BJ (cell line): ENCODE measurements at regions not wholly inside any gene's neighbourhood (a gene's known extent, or its start where the extent isn't known, plus 50 kb on each side); places are given as distances from the start of the nearest gene placed in this dataset.

Experiments used
- CTCF ChIA-PET: fragments of 350-600 bp; formaldehyde crosslinking; extraction: SDS; loops from one replicate; lab custom pipeline; 2021; ENCODE audit warnings: antibody characterized with exemption, inconsistent platforms; lab: Yijun Ruan, JAX
- POLR2A ChIA-PET: fragments of 300-600 bp; sonication (Branson Sonifier 250); formaldehyde crosslinking; extraction: SDS; loops from one replicate; lab custom pipeline; 2021; ENCODE audit warnings: antibody characterized with exemption; lab: Charles Lee
- DNase-seq: peaks from one replicate; pipeline ENCODE4 v3.0.0-alpha.2; 2011; ENCODE audit warnings: low read depth
- H3K27me3 ChIP-seq: 2 replicates; pipeline ENCODE4 v1.6.0; 2011; ENCODE audit warnings: low read length; ENCODE audit not compliant: control insufficient read depth, insufficient read depth
- H3K36me3 ChIP-seq: 2 replicates; pipeline ENCODE4 v1.5.1; 2011; ENCODE audit warnings: low read length; ENCODE audit not compliant: control insufficient read depth, insufficient read depth
- H3K4me3 ChIP-seq: 2 replicates; pipeline ENCODE4 v1.5.1; 2011; ENCODE audit warnings: low read depth, mild to moderate bottlenecking, control low read depth, low read length
- TF ChIP-seq, protein P1 (sequence below): IDR thresholded peaks from 2 replicates; pipeline ENCODE4 v1.5.1; 2011; ENCODE audit warnings: low read depth, mild to moderate bottlenecking, control low read depth, inconsistent platforms, low read length, moderate library complexity; ENCODE audit not compliant: insufficient read depth

DNA sequence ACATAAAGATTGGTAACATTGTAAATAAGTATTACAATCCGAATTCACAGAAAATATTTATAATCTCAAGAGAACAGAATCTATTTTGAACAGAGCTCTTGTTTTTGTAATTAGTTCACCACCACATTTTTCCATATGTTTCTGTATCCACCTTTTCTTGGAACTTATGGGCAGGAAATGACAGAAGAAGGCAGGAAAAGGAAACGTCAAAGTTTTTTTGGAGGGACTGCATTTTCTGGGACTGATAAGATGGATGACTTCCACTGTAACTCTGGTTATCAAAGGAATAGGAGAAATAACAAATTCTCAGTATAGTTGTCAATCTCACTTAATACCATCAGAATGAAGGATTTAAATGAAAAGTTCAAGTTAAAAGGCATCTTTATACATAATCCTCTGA is 75.1 kb upstream of the SMNDC1 start:
- DNase-seq, result no peak
- no peak overlapping the region for H3K4me3 ChIP-seq
- no peaks in the 10 kb centered on the region for H3K36me3 ChIP-seq
- TF ChIP-seq, protein P1, sequence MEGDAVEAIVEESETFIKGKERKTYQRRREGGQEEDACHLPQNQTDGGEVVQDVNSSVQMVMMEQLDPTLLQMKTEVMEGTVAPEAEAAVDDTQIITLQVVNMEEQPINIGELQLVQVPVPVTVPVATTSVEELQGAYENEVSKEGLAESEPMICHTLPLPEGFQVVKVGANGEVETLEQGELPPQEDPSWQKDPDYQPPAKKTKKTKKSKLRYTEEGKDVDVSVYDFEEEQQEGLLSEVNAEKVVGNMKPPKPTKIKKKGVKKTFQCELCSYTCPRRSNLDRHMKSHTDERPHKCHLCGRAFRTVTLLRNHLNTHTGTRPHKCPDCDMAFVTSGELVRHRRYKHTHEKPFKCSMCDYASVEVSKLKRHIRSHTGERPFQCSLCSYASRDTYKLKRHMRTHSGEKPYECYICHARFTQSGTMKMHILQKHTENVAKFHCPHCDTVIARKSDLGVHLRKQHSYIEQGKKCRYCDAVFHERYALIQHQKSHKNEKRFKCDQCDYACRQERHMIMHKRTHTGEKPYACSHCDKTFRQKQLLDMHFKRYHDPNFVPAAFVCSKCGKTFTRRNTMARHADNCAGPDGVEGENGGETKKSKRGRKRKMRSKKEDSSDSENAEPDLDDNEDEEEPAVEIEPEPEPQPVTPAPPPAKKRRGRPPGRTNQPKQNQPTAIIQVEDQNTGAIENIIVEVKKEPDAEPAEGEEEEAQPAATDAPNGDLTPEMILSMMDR, result no peak
- no peaks in the 10 kb centered on the region for H3K27me3 ChIP-seq
- CTCF ChIA-PET, result no interaction called here
- POLR2A ChIA-PET, result no interaction called here

DNA sequence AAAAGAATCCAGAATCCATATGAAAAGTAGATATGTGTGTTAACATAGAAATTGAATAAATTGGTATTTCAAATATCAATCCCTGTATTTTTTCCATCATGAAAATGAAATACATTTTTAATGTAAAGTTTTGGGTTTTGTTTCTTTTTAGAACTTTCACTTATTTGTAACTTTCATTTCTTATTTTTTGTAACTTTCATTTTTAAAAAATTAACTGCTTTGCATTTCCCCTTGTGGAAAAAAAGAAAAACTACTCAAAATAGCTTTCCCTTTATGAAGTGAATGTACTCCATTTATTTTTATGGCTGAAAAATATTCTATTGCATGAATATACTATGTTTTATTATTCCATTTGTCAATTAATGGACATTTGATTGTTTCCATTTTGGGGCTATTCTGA is 75.6 kb upstream of the SMNDC1 start:
- CTCF ChIA-PET, result no interaction called here
- TF ChIP-seq, protein P1, result no peak
- DNase-seq, result no peak
- POLR2A ChIA-PET, result no interaction called here
- Histone ChIP-seq H3K27me3 (no peaks in the 10 kb centered on the region), H3K4me3 (no peak overlapping the region), H3K36me3 (no peaks in the 10 kb centered on the region)

DNA sequence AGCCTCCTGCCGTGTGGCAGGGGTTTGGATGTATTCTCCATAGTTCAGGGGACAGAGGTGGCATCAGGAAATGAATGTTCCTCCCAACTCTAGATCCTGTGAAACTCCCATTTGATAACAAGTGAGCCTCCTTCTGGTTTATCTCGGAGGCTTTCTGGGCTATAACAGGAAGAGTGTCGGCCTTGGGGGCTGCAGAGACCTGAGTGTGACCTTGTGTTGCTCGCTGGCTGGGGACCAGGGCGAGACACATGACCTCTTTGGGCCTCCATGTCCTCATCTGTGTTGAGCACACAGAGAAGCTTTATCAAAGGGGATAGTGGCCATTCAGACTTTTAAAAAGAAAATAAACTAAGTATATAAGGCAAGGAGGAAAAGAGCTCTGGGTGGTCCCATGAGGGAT is 78.0 kb upstream of the SMNDC1 start:
- H3K36me3 ChIP-seq, result no peaks in the 10 kb centered on the region
- ChIA-PET POLR2A (no interaction called here), CTCF (interaction anchor here (1.0 kb wide), 1 partner anchor 13 kb away, joined by 3 read pairs; no protein-coding TSS in a partner anchor)
- H3K27me3 ChIP-seq, result no peaks in the 10 kb centered on the region
- H3K4me3 ChIP-seq, result no peak overlapping the region
- TF ChIP-seq, protein P1, result no peak
- DNase-seq, result no peak

DNA sequence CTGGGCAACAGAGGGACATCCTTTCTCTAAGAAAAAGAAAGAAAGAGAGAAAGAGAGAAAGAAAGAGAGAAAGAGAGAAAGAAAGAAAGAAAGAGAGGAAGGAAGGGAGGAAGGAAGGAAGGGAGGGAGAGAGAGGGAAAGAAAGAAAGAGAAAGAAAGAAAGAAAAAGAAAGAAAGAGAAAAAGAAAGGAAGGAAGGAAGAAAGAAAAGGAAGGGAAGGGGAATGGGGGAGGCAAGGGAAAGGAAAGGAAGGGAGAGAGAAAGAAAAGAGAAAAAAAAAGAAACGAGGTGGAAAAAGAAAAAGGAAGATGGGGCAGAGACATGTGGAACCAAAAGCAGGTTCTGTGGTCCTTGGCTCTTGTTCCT is 82.9 kb upstream of the SMNDC1 start:
- POLR2A ChIA-PET, result no interaction called here

DNA sequence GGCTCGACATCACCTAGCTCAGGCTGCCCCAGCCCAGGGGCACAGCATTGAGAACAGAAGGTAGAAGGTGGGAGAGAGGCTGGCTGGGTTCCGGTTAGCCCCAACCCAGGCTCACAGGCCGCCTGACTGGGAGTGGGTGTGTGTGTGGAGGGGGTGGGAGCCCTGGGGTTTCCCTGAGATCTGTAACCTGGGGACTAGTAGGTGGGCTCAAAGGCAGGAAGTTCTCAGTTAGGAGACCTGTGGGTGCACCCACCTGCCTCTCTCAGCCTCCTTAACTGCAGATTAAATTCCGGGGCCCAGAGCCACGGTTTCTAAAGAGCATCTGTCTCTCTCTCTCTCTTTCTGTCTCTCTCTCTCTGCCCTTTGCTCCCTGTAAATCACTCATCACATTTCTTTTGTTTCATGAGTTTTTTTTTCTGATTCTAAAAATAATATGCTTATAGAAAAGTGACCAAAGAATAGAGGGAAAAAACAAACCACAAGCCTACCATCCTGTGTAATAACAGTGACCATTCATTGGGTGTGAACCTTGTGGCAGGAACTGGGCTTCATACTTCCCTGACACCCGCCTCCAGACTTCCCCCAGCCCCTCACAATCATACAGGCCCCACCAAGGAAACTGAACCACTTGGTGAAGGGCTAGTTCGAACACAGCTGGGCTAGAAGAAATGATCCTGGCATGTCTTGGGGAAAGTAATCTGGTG is 83.4 kb upstream of the SMNDC1 start:
- Histone ChIP-seq H3K36me3 (no peaks in the 10 kb centered on the region), H3K27me3 (no peaks in the 10 kb centered on the region), H3K4me3 (no peak overlapping the region)
- peak; percentile 19 for DNase-seq
- ChIA-PET POLR2A (no interaction called here), CTCF (interaction anchor here (0.6 to 1.1 kb wide), 4 partner anchors 18 to 177 kb away, joined by 3 to 4 read pairs (median 4); no protein-coding TSS in a partner anchor)
- TF ChIP-seq, protein P1, result no peak

More for the DNA sequence above, 82.9 kb upstream of the SMNDC1 start:
- DNase-seq, result no peak
- CTCF ChIA-PET, result interaction anchor here (0.6 to 0.7 kb wide), 2 partner anchors 117 to 178 kb away, joined by 3 to 4 read pairs; no protein-coding TSS in a partner anchor
- Histone ChIP-seq H3K27me3 (no peaks in the 10 kb centered on the region), H3K36me3 (no peaks in the 10 kb centered on the region), H3K4me3 (no peak overlapping the region)
- TF ChIP-seq, protein P1, result no peak
